MCF 10A (cell line): ENCODE measurements at regions not wholly inside any gene's neighbourhood (a gene's known extent, or its start where the extent isn't known, plus 50 kb on each side); places are given as distances from the start of the nearest gene placed in this dataset.

Experiments
- BruUV-seq: library from RNA; stranded (reverse); fragments of 400-500 nt; replicated peaks from 2 replicates; lab custom pipeline; 2021; lab: Mats Ljungman, UMichigan
- CTCF ChIA-PET: fragments of 300-600 bp; sonication (Branson Sonifier 250); formaldehyde crosslinking; extraction: SDS; loops from one replicate; lab custom pipeline; 2021; ENCODE audit warnings: antibody characterized with exemption, inconsistent platforms; lab: Yijun Ruan, JAX
- POLR2A ChIA-PET: fragments of 300-600, 350-650 bp; sonication (Branson Sonifier 250); formaldehyde crosslinking; extraction: SDS; loops from one replicate; lab custom pipeline; 2020; ENCODE audit warnings: antibody characterized with exemption, inconsistent platforms; lab: Yijun Ruan, JAX
- DNase-seq: peaks from one replicate; pipeline ENCODE4 v3.0.0-alpha.2; 2018; ENCODE audit not compliant: unreplicated experiment
- H3K27ac Mint-ChIP-seq: one replicate; pipeline ENCODE4 v1.8.0; 2022; ENCODE audit warnings: mild to moderate bottlenecking, low read depth, mixed read lengths; ENCODE audit not compliant: unreplicated experiment
- H3K27me3 Mint-ChIP-seq: one replicate; pipeline ENCODE4 v1.8.0; 2022; ENCODE audit warnings: mixed read lengths; ENCODE audit not compliant: insufficient read depth, unreplicated experiment
- H3K36me3 Mint-ChIP-seq: one replicate; pipeline ENCODE4 v1.8.0; 2022; ENCODE audit warnings: mild to moderate bottlenecking, moderate library complexity, mixed read lengths; ENCODE audit not compliant: insufficient read depth, unreplicated experiment
- H3K4me1 Mint-ChIP-seq: one replicate; pipeline ENCODE4 v1.8.0; 2022; ENCODE audit warnings: mixed read lengths; ENCODE audit not compliant: insufficient read depth, unreplicated experiment
- H3K4me3 Mint-ChIP-seq: one replicate; pipeline ENCODE4 v1.8.0; 2022; ENCODE audit warnings: mild to moderate bottlenecking, moderate library complexity, mixed read lengths; ENCODE audit not compliant: unreplicated experiment
- H3K9me3 Mint-ChIP-seq: one replicate; pipeline ENCODE4 v1.8.0; 2022; ENCODE audit warnings: mixed read lengths; ENCODE audit not compliant: unreplicated experiment
- CTCF ChIP-seq: fragments of 200-600 bp; IDR thresholded peaks from one replicate; pipeline ENCODE4 v1.8.0; 2022; ENCODE audit warnings: antibody characterized with exemption, mild to moderate bottlenecking; ENCODE audit not compliant: unreplicated experiment
- intact Hi-C: fragments of 100-400 bp; cut with micrococcal nuclease; formaldehyde crosslinking; loops from 2 replicates; pipeline ENCODE4 v1.14.1; 2022

- no peak overlapping the region for H3K27ac Mint-ChIP-seq
Observed at GRCh38 chr21:16185766-16186165, 456.0 kb downstream of the USP25 start.

GRCh38 chr21:16186742-16187141, 457.0 kb downstream of the USP25 start:
- Mint-ChIP-seq H3K27me3 (peaks cover 43% of the 10 kb centered on the region), H3K36me3 (no peaks in the 10 kb centered on the region), H3K4me1 (no peaks in the 10 kb centered on the region), H3K4me3 (no peak overlapping the region), H3K9me3 (peaks cover 9% of the 10 kb centered on the region), H3K27ac (no peak overlapping the region)
- intact Hi-C loops, result no loop called here
- no TSS peak for BruUV-seq
- ChIA-PET POLR2A (interaction anchor here (0.5 to 1.0 kb wide), 2 partner anchors 21 to 259 kb away, joined by 3 to 5 read pairs; no protein-coding TSS in a partner anchor), CTCF (no interaction called here)
- TF ChIP-seq CTCF, result no peak
- DNase-seq, result no peak

More at GRCh38 chr21:16185766-16186165, 456.0 kb downstream of the USP25 start:
- BruUV-seq, result no TSS peak
- Mint-ChIP-seq H3K27me3 (peaks cover 43% of the 10 kb centered on the region), H3K4me1 (no peaks in the 10 kb centered on the region), H3K4me3 (no peak overlapping the region), H3K36me3 (no peaks in the 10 kb centered on the region), H3K9me3 (peaks cover 4% of the 10 kb centered on the region)
- no peak for DNase-seq
- no peak for TF ChIP-seq CTCF
- ChIA-PET CTCF (interaction anchor here (0.7 to 0.9 kb wide), 3 partner anchors 9 to 104 kb away, joined by 3 read pairs; no protein-coding TSS in a partner anchor), POLR2A (interaction anchor here (0.7 to 1.0 kb wide), 3 partner anchors 8 to 63 kb away, joined by 3 to 4 read pairs (median 3); no protein-coding TSS in a partner anchor)
- intact Hi-C loops, result no loop called here

GRCh38 chr21:16187603-16188301, 458.0 kb downstream of the USP25 start:
- no peak for DNase-seq
- Mint-ChIP-seq H3K9me3 (peaks cover 9% of the 10 kb centered on the region), H3K27me3 (peaks cover 37% of the 10 kb centered on the region), H3K36me3 (no peaks in the 10 kb centered on the region), H3K4me1 (peaks cover 2% of the 10 kb centered on the region), H3K27ac (no peak overlapping the region), H3K4me3 (no peak overlapping the region)
- ChIA-PET CTCF (no interaction called here), POLR2A (interaction anchor here (1.0 kb wide), 1 partner anchor 22 kb away, joined by 5 read pairs; no protein-coding TSS in a partner anchor)
- BruUV-seq, result no TSS peak
- intact Hi-C loops, result no loop called here
- TF ChIP-seq CTCF, result no peak

- Mint-ChIP-seq H3K27ac (no peak overlapping the region), H3K4me1 (peaks cover 6% of the 10 kb centered on the region), H3K36me3 (no peaks in the 10 kb centered on the region), H3K9me3 (peaks cover 9% of the 10 kb centered on the region), H3K4me3 (no peak overlapping the region), H3K27me3 (peaks cover 11% of the 10 kb centered on the region)
- ChIA-PET POLR2A (interaction anchor here (0.6 to 2.4 kb wide), 8 partner anchors 13 to 462 kb away, joined by 3 to 21 read pairs (median 8); no protein-coding TSS in a partner anchor), CTCF (interaction anchor here (0.6 to 0.9 kb wide), 3 partner anchors 14 to 517 kb away, joined by 4 to 6 read pairs (median 5); no protein-coding TSS in a partner anchor)
- TF ChIP-seq CTCF, result no peak
- no TSS peak for BruUV-seq
- intact Hi-C loops, result loop anchor here (5.0 to 10.0 kb wide), 3 partner anchors 108 to 392 kb away; no protein-coding TSS in a partner anchor
- DNase-seq, result peak; percentile 86
Observed at GRCh38 chr21:16192902-16193301, 463.1 kb downstream of the USP25 start.
